ENCODE measurements at regions not wholly inside any gene's neighbourhood (a gene's known extent, or its start where the extent isn't known, plus 50 kb on each side); places are given as distances from the start of the nearest gene placed in this dataset.

DNA sequence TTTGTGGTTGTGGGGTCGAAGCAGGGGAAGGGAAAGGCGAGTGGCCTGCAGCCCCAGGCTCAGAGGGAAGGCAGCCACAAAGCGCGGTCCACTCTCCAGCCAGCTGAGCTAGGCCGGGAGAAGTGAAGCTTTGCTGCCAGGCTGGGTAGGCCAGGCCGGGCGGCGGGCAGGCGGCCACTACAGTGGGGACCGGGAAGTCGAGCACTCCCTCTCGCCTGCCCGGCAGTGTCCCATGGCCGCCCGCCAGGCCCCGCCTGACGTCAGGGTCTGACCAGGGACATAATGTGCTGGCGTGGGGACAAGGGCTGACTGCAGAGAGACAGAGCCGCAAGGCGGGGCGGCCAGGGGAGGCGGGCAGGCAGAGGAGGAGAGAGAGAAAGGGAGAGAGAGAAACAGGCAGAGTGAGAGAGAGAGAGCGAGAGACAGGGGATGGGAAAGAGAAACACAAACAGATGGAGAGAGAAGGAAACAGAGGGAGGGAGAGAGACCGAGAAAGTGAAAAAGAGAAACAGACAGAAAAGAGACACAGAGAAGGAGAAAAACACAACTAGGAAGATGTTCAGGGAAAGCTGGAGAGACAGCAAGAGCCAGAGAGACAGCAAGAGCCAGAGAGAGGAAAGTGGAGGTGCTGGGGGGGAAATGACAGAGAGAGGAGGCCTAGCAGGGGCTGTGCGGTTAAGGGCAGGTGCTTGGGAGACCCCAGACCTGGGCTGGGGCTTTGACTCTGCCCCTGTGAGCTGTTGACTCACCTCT, 94.5 kb upstream of the PTPN1 start:
- no peak for DNase-seq (ENCODE audit: low read depth)
- H3K4me3 ChIP-seq (ENCODE audit: low read depth, low read length), result no peak overlapping the region
- TF ChIP-seq CTCF (conservative IDR thresholded peaks at IDR 0.05; ENCODE audit: low read depth, low read length), result no peak

- no peak for DNase-seq (ENCODE audit: low read depth)
- no peak for TF ChIP-seq CTCF (conservative IDR thresholded peaks at IDR 0.05; ENCODE audit: low read depth, low read length)
- H3K4me3 ChIP-seq (ENCODE audit: low read depth, low read length), result no peak overlapping the region
These were observed 93.7 kb upstream of the PTPN1 start for GRCh38 chr20:50416269-50417022.

- no peak for TF ChIP-seq CTCF (conservative IDR thresholded peaks at IDR 0.05; ENCODE audit: low read depth, low read length)
- H3K4me3 ChIP-seq (ENCODE audit: low read depth, low read length), result no peak overlapping the region
- no peak for DNase-seq (ENCODE audit: low read depth)
These were observed 93.2 kb upstream of the PTPN1 start for GRCh38 chr20:50417023-50417329.

GRCh38 chr20:50417484-50418235, 92.5 kb upstream of the PTPN1 start:
- DNase-seq (ENCODE audit: low read depth), result no peak
- H3K4me3 ChIP-seq (ENCODE audit: low read depth, low read length), result no peak overlapping the region
- no peak for TF ChIP-seq CTCF (conservative IDR thresholded peaks at IDR 0.05; ENCODE audit: low read depth, low read length)

DNA sequence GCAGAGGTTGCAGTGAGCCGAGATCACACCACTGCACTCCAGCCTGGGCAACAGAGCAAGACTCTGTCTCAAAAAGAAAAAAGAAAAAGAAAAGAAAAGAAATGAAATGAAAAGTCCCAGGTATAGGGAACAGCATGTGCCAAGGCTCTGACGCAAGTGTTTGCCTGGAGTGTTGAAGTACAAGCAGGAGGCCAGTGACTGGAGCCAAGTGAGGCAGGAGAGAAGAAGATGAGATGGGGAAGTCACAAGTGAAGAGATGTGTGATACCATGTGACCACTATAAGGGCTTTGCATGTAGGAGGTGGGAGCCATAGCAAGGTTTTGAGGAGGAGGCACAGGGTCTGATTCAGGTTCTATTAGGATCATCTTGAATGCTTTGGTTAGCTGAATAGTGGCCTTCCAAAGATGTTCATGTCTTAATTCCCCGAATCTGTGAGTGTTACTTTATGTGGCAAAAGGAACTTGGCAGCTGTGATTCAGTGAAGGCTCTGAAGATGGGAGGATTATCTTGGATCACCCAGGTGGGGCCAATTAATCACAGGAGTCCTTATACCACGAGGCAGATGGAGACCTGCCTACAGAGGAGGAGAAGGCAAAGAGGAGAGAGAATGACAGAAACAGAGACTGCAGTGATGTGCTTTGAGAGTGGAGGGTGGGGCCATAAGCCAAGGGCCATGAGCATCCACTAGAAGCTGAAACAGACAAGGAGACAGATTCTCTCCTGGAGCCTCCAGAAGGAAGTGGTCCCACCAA, 91.1 kb upstream of the PTPN1 start:
- TF ChIP-seq CTCF (conservative IDR thresholded peaks at IDR 0.05; ENCODE audit: low read depth, low read length), result no peak
- H3K4me3 ChIP-seq (ENCODE audit: low read depth, low read length), result no peak overlapping the region
- DNase-seq (ENCODE audit: low read depth), result no peak

DNA sequence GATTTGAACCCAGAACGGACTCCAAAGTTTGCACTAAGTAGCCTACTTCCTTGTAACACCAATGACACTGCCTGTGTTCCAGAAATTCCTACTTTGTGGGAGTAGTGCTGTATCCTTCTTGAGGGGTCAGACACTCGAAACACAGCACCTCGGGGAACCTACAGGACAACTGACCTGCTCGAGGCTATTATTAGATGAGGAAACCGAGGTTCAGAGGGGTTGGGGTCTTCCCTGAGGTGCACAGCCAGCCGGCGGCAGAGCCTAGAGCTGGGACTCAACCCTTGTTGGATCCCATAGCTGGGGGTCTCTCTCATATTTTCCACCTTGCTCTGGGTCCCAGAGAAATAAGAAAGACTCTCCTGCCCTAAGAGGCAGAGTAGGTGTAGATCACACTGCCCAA, 89.8 kb upstream of the PTPN1 start:
- DNase-seq (ENCODE audit: low read depth), result no peak
- TF ChIP-seq CTCF (conservative IDR thresholded peaks at IDR 0.05; ENCODE audit: low read depth, low read length), result no peak
- H3K4me3 ChIP-seq (ENCODE audit: low read depth, low read length), result no peak overlapping the region
